ENCODE measurements at regions not wholly inside any gene's neighbourhood (a gene's known extent, or its start where the extent isn't known, plus 50 kb on each side); places are given as distances from the start of the nearest gene placed in this dataset.

DNA sequence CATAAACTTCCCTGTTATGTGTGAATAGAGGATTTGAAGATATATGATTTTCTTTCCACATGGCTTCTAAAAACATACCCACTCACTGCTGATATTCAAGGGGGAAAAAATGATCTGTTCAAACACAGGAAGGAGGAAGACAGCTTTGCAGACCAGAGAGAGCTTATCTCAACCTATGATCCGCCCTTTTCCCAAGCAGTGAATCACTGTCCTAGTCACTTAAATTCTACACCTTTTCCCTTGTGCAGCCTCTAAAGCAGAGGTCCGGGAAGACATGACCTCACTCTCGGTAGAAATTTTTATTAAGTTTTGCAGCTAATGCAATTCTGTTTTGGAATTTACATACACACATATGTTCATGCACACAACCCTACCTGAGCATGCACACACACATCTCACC, 197.2 kb downstream of the DIRAS2 start:
- WGBS (ENCODE audit: insufficient coverage, insufficient replicate concordance, low lambda C conversion rate, missing lambda C conversion rate), result 41% methylated on average over 3 of the region's 3 CpGs
- Histone ChIP-seq H3K9me3 (replicated peaks; ENCODE audit: control insufficient read depth, insufficient read depth, low read length) (no peaks in the 10 kb centered on the region), H4K20me1 (ENCODE audit: control insufficient read depth, insufficient read depth) (no peaks in the 10 kb centered on the region), H3K79me2 (ENCODE audit: control insufficient read depth, insufficient read depth, low read length) (no peaks in the 10 kb centered on the region), H3K27ac (ENCODE audit: control insufficient read depth, insufficient read depth) (no peak overlapping the region), H2AFZ (ENCODE audit: control insufficient read depth, low read depth, low read length) (no peak overlapping the region), H3K9ac (ENCODE audit: control insufficient read depth, insufficient read depth, low read length) (no peak overlapping the region), H3K36me3 (ENCODE audit: control insufficient read depth in 2 of 2, insufficient read depth in 2 of 2, low read length in 1 of 2) (no peaks in the 10 kb centered on the region), H3K4me3 (no peak overlapping the region), H3K4me1 (ENCODE audit: control insufficient read depth, insufficient read depth, low read length) (no peaks in the 10 kb centered on the region), H3K4me2 (ENCODE audit: control insufficient read depth, insufficient read depth) (no peak overlapping the region), H3K27me3 (replicated peaks in 1 of 2; ENCODE audit: control insufficient read depth in 2 of 2, insufficient read depth in 2 of 2, low read length in 1 of 2) (peaks cover 0 to 3% of the 10 kb centered on the region in 2 experiments; a peak in 2 of 4 replicates)
- ChIA-PET CTCF (no interaction called here), POLR2A (interaction anchor here (0.7 kb wide), 1 partner anchor 224 kb away, joined by 7 read pairs; no protein-coding TSS in a partner anchor), RAD21 (ENCODE audit: unreplicated experiment) (no interaction called here), SMC1A (ENCODE audit: uncharacterized antibody, unreplicated experiment) (no interaction called here)
- no TSS peak for BruUV-seq (replicated peaks)
- ATAC-seq (no peak), FAIRE-seq (no peak), DNase-seq (ENCODE audit: low read depth, low spot score) (no peak)
- intact Hi-C loops (cut with micrococcal nuclease; ENCODE audit: unreplicated experiment), result no loop called here
- in situ Hi-C loops (cut with MboI), result no loop called here
- no peak for TF ChIP-seq SMARCA5 (IDR thresholded peaks at IDR 0.05)
- TF ChIP-seq NFYB (IDR thresholded peaks at IDR 0.05; ENCODE audit: insufficient read depth, low read depth, low read length), result no peak
- no peak for TF ChIP-seq MEF2B (IDR thresholded peaks at IDR 0.05; ENCODE audit: partially characterized antibody, poor library complexity, severe bottlenecking)
- TF ChIP-seq SPI1 (IDR thresholded peaks at IDR 0.05; ENCODE audit: borderline replicate concordance, insufficient read depth, low read depth, low read length), result no peak
- TF ChIP-seq NFXL1 (IDR thresholded peaks at IDR 0.05; ENCODE audit: borderline replicate concordance), result no peak

DNA sequence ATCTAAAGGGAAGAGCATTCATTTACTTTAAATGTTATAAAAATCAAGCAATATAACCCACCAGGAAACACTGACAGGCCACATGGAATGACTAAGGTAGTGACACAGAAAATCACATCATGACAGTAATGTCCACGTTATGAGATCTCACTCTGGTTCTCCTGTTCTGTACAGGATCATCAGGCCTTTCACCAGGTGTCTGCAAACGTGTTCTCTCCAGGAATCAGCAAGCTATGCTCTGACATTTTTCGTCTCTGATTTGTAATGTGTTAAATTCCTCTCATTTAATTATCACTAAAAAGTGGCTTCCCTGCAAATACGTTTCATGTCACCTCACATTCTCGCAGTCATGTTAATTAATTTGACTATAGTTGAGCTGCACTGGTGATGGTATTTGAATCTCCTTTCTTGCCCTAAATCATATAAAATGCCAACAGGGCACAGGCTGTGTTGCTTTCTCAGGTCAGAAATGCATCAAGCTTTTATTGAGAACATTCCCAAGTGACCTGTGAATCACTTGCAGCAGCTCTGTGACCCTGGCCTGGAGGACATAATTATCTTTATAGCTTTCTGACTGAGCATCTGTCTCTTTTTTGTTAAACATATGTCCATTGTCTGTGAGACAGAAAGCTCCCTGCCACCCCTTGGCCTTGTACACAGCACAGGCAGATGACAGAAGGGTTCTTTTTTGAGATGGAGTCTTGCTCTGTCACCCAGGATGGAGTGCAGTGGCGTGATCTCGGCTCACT, 196.2 kb downstream of the DIRAS2 start:
- CTCF ChIA-PET, result no interaction called here
- intact Hi-C loops (cut with micrococcal nuclease; ENCODE audit: unreplicated experiment), result no loop called here
- TF ChIP-seq CHD2 (IDR thresholded peaks at IDR 0.05; ENCODE audit: borderline replicate concordance, low read depth, low read length) (no peak), NR2C1 (IDR thresholded peaks at IDR 0.05) (no peak), NFIC (IDR thresholded peaks at IDR 0.05; ENCODE audit: low read depth, low read length) (no peak), DPF2 (IDR thresholded peaks at IDR 0.05) (no peak), SP1 (IDR thresholded peaks at IDR 0.05; ENCODE audit: low read depth, low read length) (no peak), EZH2 (IDR thresholded peaks at IDR 0.05; ENCODE audit: borderline replicate concordance, control insufficient read depth, low read depth, low read length) (no peak), NFXL1 (IDR thresholded peaks at IDR 0.05; ENCODE audit: borderline replicate concordance) (no peak), NFYB (IDR thresholded peaks at IDR 0.05; ENCODE audit: insufficient read depth, low read depth, low read length) (no peak), ETV6 (conservative IDR thresholded peaks at IDR 0.05 in 1 of 2, IDR thresholded peaks at IDR 0.05 in 1 of 2; ENCODE audit: borderline replicate concordance in 1 of 2, low read depth in 1 of 2) (no peak), STAT3 (IDR thresholded peaks at IDR 0.05; ENCODE audit: low read depth, low read length) (no peak), LARP7 (IDR thresholded peaks at IDR 0.05) (no peak), HCFC1 (IDR thresholded peaks at IDR 0.05; ENCODE audit: low read length) (no peak), ZSCAN29 (IDR thresholded peaks at IDR 0.05) (no peak), FOXK2 (IDR thresholded peaks at IDR 0.05) (no peak), JUNB (IDR thresholded peaks at IDR 0.05) (no peak), MEF2B (IDR thresholded peaks at IDR 0.05; ENCODE audit: partially characterized antibody, poor library complexity, severe bottlenecking) (no peak), NBN (IDR thresholded peaks at IDR 0.05) (no peak), BHLHE40 (IDR thresholded peaks at IDR 0.05; ENCODE audit: borderline replicate concordance in 1 of 2, low read depth in 2 of 2, low read length in 1 of 2) (no peak)

More for the DNA sequence above, 196.2 kb downstream of the DIRAS2 start:
- ATAC-seq (no peak), DNase-seq (ENCODE audit: low read depth, low spot score) (no peak), FAIRE-seq (no peak)
- H3K27me3 ChIP-seq (replicated peaks in 1 of 2; ENCODE audit: control insufficient read depth in 2 of 2, insufficient read depth in 2 of 2, low read length in 1 of 2), result peaks cover 0 to 3% of the 10 kb centered on the region in 2 experiments; a peak in 2 of 4 replicates
- H3K27ac ChIP-seq (ENCODE audit: control insufficient read depth, insufficient read depth), result no peak overlapping the region
- no peak overlapping the region for H3K4me2 ChIP-seq (ENCODE audit: control insufficient read depth, insufficient read depth)
- no peak overlapping the region for H2AFZ ChIP-seq (ENCODE audit: control insufficient read depth, low read depth, low read length)
- in situ Hi-C loops (cut with MboI), result no loop called here
- H3K79me2 ChIP-seq (ENCODE audit: control insufficient read depth, insufficient read depth, low read length), result no peaks in the 10 kb centered on the region
- H3K4me3 ChIP-seq, result no peak overlapping the region
- no peak overlapping the region for H3K9ac ChIP-seq (ENCODE audit: control insufficient read depth, insufficient read depth, low read length)
- ChIA-PET RAD21 (ENCODE audit: unreplicated experiment) (no interaction called here), SMC1A (ENCODE audit: uncharacterized antibody, unreplicated experiment) (no interaction called here), POLR2A (no interaction called here)
- WGBS (ENCODE audit: insufficient coverage, insufficient replicate concordance, low lambda C conversion rate, missing lambda C conversion rate), result 8% methylated on average over 7 of the region's 7 CpGs
- BruUV-seq (replicated peaks), result no TSS peak
- H3K9me3 ChIP-seq (replicated peaks; ENCODE audit: control insufficient read depth, insufficient read depth, low read length), result no peaks in the 10 kb centered on the region
- no peaks in the 10 kb centered on the region for H3K4me1 ChIP-seq (ENCODE audit: control insufficient read depth, insufficient read depth, low read length)
- H4K20me1 ChIP-seq (ENCODE audit: control insufficient read depth, insufficient read depth), result no peaks in the 10 kb centered on the region
- no peaks in the 10 kb centered on the region for H3K36me3 ChIP-seq (ENCODE audit: control insufficient read depth in 2 of 2, insufficient read depth in 2 of 2, low read length in 1 of 2)
